ENCODE measurements at regions not wholly inside any gene's neighbourhood (a gene's known extent, or its start where the extent isn't known, plus 50 kb on each side); places are given as distances from the start of the nearest gene placed in this dataset.
"Not testable (repeated sequence)": the region's sequence is repeated elsewhere in the genome, so short reads cannot be mapped to it uniquely, and the experiment has no call there.

- not testable (repeated sequence) for H3K27me3 ChIP-seq (ENCODE audit: control insufficient read depth, insufficient read depth, low read length); H3K4me3 ChIP-seq (ENCODE audit: insufficient read depth, low read depth, low read length); H3K36me3 ChIP-seq (replicated peaks; ENCODE audit: control insufficient read depth, insufficient read depth, low read length); DNase-seq
Observed at GRCh38 chr7:79625921-79626320, 172.5 kb upstream of the MAGI2 start.

GRCh38 chr7:79624336-79624735 is 170.9 kb upstream of the MAGI2 start:
- Histone ChIP-seq H3K27me3 (ENCODE audit: control insufficient read depth, insufficient read depth, low read length) (no peaks in the 10 kb centered on the region), H3K36me3 (replicated peaks; ENCODE audit: control insufficient read depth, insufficient read depth, low read length) (no peaks in the 10 kb centered on the region), H3K4me3 (ENCODE audit: insufficient read depth, low read depth, low read length) (no peak overlapping the region)
- DNase-seq = no peak

- no peak for DNase-seq
- no peak overlapping the region for H3K4me3 ChIP-seq (ENCODE audit: insufficient read depth, low read depth, low read length)
- H3K36me3 ChIP-seq (replicated peaks; ENCODE audit: control insufficient read depth, insufficient read depth, low read length) = no peaks in the 10 kb centered on the region
- H3K27me3 ChIP-seq (ENCODE audit: control insufficient read depth, insufficient read depth, low read length) = no peaks in the 10 kb centered on the region
Observed at GRCh38 chr7:79622781-79623180, 169.3 kb upstream of the MAGI2 start.

DNA sequence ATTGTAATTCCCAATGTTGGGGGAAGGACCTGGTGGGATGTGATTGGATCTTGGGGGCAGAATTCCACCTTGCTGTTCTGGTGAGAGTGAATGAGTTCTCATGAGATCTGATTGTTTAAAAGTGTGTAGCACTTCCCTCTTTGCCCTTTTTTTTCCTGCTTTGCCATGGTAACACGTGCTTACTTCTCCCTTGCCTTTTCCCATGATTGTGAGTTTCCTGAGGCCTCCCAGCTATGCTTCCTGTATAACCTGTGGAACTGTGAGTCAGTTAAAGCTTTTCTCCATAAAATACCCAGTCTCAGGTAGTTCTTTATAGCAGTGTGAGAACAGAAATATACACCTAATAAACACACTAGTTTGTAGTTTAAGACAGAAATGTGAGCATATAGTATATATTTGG is 166.8 kb upstream of the MAGI2 start:
- no peaks in the 10 kb centered on the region for H3K36me3 ChIP-seq (replicated peaks; ENCODE audit: control insufficient read depth, insufficient read depth, low read length)
- no peak overlapping the region for H3K4me3 ChIP-seq (ENCODE audit: insufficient read depth, low read depth, low read length)
- DNase-seq = no peak
- H3K27me3 ChIP-seq (ENCODE audit: control insufficient read depth, insufficient read depth, low read length) = no peaks in the 10 kb centered on the region

DNA sequence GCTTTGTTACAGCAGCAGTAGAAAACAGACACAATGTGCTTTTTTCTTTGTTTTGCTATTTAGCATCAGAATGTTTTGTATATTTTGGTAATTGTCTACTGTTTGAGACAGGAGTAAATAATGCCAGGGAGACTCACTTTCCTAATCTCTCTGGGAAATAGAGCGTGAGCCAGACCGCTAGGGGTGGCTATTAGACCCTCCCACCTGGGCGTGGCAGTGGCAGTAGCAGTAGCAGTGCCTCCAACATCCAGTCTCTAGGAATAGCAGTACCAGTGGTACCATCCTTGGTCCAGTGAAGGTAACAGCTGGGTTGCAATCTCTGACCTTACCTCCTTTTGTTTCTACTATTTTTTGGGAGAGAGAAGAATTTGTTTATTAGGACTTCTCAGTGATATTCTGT is 165.7 kb upstream of the MAGI2 start:
- H3K36me3 ChIP-seq (replicated peaks; ENCODE audit: control insufficient read depth, insufficient read depth, low read length) = no peaks in the 10 kb centered on the region
- no peak overlapping the region for H3K4me3 ChIP-seq (ENCODE audit: insufficient read depth, low read depth, low read length)
- no peaks in the 10 kb centered on the region for H3K27me3 ChIP-seq (ENCODE audit: control insufficient read depth, insufficient read depth, low read length)
- DNase-seq = no peak

DNA sequence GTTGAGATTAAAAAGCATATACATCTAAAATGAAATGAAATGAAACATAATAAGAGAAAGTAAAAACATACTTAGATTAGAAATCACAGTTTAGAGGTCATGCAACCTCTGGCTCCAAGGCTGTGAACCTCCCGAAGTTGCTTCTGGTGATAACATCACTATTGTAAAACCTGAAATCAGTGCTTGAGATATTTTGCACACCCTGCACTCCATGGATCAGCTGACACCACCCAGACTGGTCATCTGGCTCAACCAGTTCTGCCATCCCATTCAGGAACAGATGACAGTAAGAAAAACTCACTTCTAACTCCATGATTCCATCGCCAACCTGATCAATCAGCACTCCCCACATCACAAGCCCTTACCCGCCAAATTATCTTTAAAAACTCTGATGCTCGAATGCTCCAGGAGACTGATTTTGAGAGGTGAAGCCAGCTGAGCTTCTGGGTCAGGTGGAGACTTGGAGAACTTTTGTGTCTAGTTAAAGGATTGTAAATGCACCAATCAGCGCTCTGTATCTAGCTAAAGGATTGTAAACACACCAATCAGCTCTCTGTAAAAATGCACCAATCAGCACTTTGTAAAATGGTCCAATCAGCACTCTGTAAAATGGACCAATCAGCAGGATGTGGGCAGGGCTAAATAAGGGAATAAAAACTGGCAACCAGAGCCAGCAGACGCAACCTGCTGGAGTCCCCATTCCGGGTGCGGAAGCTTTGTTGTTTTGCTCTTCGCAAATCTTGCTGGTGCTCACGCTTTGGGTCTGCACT is 162.6 kb upstream of the MAGI2 start:
- Histone ChIP-seq H3K27me3 (ENCODE audit: control insufficient read depth, insufficient read depth, low read length) (no peaks in the 10 kb centered on the region), H3K36me3 (replicated peaks; ENCODE audit: control insufficient read depth, insufficient read depth, low read length) (no peaks in the 10 kb centered on the region), H3K4me3 (ENCODE audit: insufficient read depth, low read depth, low read length) (no peak overlapping the region)
- no peak for DNase-seq

DNA sequence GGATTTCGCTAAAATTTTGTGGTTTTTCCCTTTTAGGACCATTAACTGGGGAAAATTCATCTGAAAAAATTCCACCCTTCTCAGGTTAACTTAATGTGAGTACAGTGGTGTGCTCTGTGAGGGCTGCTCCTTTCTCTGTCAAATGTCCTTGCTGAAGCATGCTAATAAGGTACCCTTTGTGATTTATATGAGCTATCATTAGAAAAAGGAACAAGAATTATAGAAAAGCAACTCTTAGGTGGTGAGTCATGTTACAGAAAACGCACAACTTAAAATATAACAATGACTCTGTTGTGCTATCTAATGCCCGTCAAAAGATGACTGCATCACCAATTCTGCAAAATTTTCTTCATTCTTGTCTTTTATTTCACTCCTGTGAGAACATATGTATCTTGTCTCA is 162.0 kb upstream of the MAGI2 start:
- H3K27me3 ChIP-seq (ENCODE audit: control insufficient read depth, insufficient read depth, low read length) = no peaks in the 10 kb centered on the region
- H3K36me3 ChIP-seq (replicated peaks; ENCODE audit: control insufficient read depth, insufficient read depth, low read length) = no peaks in the 10 kb centered on the region
- no peak for DNase-seq
- no peak overlapping the region for H3K4me3 ChIP-seq (ENCODE audit: insufficient read depth, low read depth, low read length)

DNA sequence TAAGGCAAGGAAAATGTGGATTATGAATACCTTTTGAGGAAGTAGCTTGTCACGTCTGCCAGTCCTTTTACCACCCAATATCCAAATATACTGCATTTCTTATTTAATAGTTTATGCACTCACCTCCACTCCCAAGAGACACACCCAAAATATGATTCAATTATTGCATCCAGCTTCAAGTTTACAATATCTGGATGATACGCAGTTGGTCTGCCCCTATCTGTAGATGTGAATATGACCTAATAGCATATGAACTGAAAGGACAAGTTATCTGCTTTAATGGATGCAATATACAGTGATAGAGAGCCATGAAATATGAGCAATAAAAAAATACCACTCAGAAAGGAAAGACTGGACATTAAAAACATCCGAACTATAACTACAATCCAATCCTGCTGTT is 159.4 kb upstream of the MAGI2 start:
- no peak overlapping the region for H3K4me3 ChIP-seq (ENCODE audit: insufficient read depth, low read depth, low read length)
- no peaks in the 10 kb centered on the region for H3K36me3 ChIP-seq (replicated peaks; ENCODE audit: control insufficient read depth, insufficient read depth, low read length)
- no peaks in the 10 kb centered on the region for H3K27me3 ChIP-seq (ENCODE audit: control insufficient read depth, insufficient read depth, low read length)
- DNase-seq = no peak

DNA sequence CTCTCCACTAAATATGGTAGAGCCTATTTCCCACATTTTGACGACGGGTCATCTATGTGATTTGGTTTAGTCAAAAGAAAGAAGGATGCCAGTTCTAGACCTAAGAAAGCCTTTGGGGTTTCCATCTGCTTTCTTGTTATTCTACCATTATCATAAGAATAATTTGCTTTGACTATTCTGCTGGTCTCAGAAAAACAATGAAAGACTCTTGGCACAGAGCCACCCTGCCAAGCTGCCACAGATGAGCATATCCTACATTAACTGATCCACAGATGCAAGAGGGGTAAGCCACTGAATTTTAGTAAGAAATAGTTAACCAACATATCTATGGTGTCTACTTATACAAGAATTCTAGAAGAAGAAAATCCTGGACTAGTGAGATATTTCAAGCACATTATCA is 158.6 kb upstream of the MAGI2 start:
- Histone ChIP-seq H3K27me3 (ENCODE audit: control insufficient read depth, insufficient read depth, low read length) (no peaks in the 10 kb centered on the region), H3K4me3 (ENCODE audit: insufficient read depth, low read depth, low read length) (no peak overlapping the region), H3K36me3 (replicated peaks; ENCODE audit: control insufficient read depth, insufficient read depth, low read length) (no peaks in the 10 kb centered on the region)
- no peak for DNase-seq

DNA sequence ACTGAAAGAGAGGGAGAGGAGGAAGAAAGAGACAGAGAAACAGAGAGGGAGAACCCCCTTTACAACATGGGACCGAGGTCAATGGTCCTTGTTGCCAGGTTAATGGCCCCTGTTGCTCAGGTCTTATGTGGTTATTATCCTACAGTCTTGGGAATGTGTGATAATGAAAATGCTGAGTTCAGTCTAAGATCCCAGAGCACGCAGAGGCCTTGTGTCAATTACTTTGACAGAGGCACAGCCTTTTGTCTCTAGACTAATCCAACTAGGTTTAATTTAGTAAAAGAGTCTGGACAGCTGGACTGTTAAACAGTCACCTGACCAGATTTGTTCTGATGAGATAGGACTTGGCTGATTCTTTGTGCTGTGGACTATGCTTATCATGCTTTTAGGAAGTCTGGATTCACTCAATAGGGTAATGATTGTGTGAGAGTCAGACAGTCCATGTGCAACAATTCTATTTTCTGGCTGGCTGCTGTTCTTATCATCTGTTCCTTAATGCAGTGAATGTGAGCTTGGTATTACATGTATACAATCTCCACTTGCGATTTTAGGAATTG is 157.4 kb upstream of the MAGI2 start:
- DNase-seq = no peak
- H3K36me3 ChIP-seq (replicated peaks; ENCODE audit: control insufficient read depth, insufficient read depth, low read length) = no peaks in the 10 kb centered on the region
- no peaks in the 10 kb centered on the region for H3K27me3 ChIP-seq (ENCODE audit: control insufficient read depth, insufficient read depth, low read length)
- H3K4me3 ChIP-seq (ENCODE audit: insufficient read depth, low read depth, low read length) = no peak overlapping the region

GRCh38 chr7:79610313-79610712 is 156.8 kb upstream of the MAGI2 start:
- H3K36me3 ChIP-seq (replicated peaks; ENCODE audit: control insufficient read depth, insufficient read depth, low read length) = no peaks in the 10 kb centered on the region
- no peak overlapping the region for H3K4me3 ChIP-seq (ENCODE audit: insufficient read depth, low read depth, low read length)
- no peaks in the 10 kb centered on the region for H3K27me3 ChIP-seq (ENCODE audit: control insufficient read depth, insufficient read depth, low read length)
- no peak for DNase-seq

- Histone ChIP-seq H3K36me3 (replicated peaks; ENCODE audit: control insufficient read depth, insufficient read depth, low read length) (no peaks in the 10 kb centered on the region), H3K4me3 (ENCODE audit: insufficient read depth, low read depth, low read length) (no peak overlapping the region), H3K27me3 (ENCODE audit: control insufficient read depth, insufficient read depth, low read length) (no peaks in the 10 kb centered on the region)
- no peak for DNase-seq
Observed at GRCh38 chr7:79608005-79608404, 154.5 kb upstream of the MAGI2 start.

GRCh38 chr7:79604841-79605240 is 151.4 kb upstream of the MAGI2 start:
- Histone ChIP-seq H3K27me3 (ENCODE audit: control insufficient read depth, insufficient read depth, low read length) (no peaks in the 10 kb centered on the region), H3K4me3 (ENCODE audit: insufficient read depth, low read depth, low read length) (no peak overlapping the region), H3K36me3 (replicated peaks; ENCODE audit: control insufficient read depth, insufficient read depth, low read length) (no peaks in the 10 kb centered on the region)
- DNase-seq = no peak

DNA sequence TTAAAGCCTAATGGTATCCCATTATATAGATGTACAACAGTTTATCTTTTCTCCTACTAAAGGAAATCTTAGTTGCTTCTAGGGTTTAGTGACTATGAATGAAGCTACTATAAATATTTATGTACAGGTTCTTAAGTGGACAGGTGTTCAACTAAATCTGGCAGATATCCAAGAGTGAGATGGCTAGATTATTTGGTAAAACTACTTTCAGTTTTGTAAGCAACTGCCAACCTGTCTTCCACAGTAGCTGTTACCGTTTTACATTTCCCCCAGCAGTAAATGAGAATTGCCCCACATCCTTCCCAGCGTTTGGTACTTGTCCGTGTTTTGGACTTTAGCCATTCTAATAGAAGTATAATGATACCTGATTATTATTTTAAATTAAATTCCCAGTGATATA is 144.9 kb upstream of the MAGI2 start:
- Histone ChIP-seq H3K36me3 (replicated peaks; ENCODE audit: control insufficient read depth, insufficient read depth, low read length) (no peaks in the 10 kb centered on the region), H3K27me3 (ENCODE audit: control insufficient read depth, insufficient read depth, low read length) (no peaks in the 10 kb centered on the region), H3K4me3 (ENCODE audit: insufficient read depth, low read depth, low read length) (no peak overlapping the region)
- no peak for DNase-seq

DNA sequence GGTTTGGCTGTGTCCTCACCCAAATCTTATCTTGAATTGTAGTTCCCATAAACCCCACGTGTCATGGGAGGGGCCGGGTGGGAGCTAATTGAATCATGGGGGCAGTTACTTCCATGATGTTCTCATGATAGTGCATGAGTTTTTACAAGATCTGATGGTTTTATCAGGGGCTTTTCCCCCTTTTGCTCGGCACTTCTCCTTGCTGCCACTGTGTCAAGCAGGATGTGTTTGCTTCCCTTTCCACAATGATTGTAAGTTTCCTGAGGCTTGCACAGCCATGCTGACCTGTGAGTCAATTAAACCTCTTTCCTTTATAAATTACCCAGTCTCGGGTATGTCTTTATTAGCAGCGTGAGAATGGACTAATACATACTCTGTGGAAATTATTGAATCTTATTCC is 141.2 kb upstream of the MAGI2 start:
- not testable (repeated sequence) for H3K27me3 ChIP-seq (ENCODE audit: control insufficient read depth, insufficient read depth, low read length); H3K4me3 ChIP-seq (ENCODE audit: insufficient read depth, low read depth, low read length); DNase-seq; H3K36me3 ChIP-seq (replicated peaks; ENCODE audit: control insufficient read depth, insufficient read depth, low read length)

- DNase-seq = no peak
- no peaks in the 10 kb centered on the region for H3K36me3 ChIP-seq (replicated peaks; ENCODE audit: control insufficient read depth, insufficient read depth, low read length)
Observed at GRCh38 chr7:79593866-79594301, 140.4 kb upstream of the MAGI2 start.

More at GRCh38 chr7:79593866-79594301, 140.4 kb upstream of the MAGI2 start:
- H3K27me3 ChIP-seq (ENCODE audit: control insufficient read depth, insufficient read depth, low read length) = no peaks in the 10 kb centered on the region
- no peak overlapping the region for H3K4me3 ChIP-seq (ENCODE audit: insufficient read depth, low read depth, low read length)

All from H7 (cell line).